GM23338 (cell line): ENCODE measurements at regions not wholly inside any gene's neighbourhood (a gene's known extent, or its start where the extent isn't known, plus 50 kb on each side); places are given as distances from the start of the nearest gene placed in this dataset.

Experiments
- ATAC-seq: fragments of 200-7000 bp; cut with Tn5 transposase; 3 replicates; pipeline ENCODE4 v1.9.1; 2020
- DNase-seq: peaks from one replicate; pipeline ENCODE4 v3.0.0-alpha.2; 2015; ENCODE audit warnings: low spot score
- H2AFZ ChIP-seq: fragments of 200-600 bp; sonication (generic); 2 replicates; pipeline ENCODE4 v1.8.0; 2016; ENCODE audit warnings: antibody characterized with exemption, mild to moderate bottlenecking, moderate library complexity
- H3F3A ChIP-seq: fragments of 200-600 bp; sonication (generic); replicated peaks from 2 replicates; pipeline ENCODE4 v1.8.0; 2017; ENCODE audit warnings: antibody characterized with exemption, mixed run types, low read depth
- H3K27ac ChIP-seq: fragments of 200-600 bp; sonication (generic); 2 replicates; pipeline ENCODE4 v1.6.1; 2016; ENCODE audit warnings: low read depth
- H3K27me3 ChIP-seq: fragments of 200-600 bp; sonication (generic); 2 replicates; pipeline ENCODE4 v1.8.0; 2016; ENCODE audit warnings: mild to moderate bottlenecking, mixed run types, moderate library complexity; ENCODE audit not compliant: insufficient read depth
- H3K36me3 ChIP-seq: fragments of 200-600 bp; sonication (generic); 2 replicates; pipeline ENCODE4 v1.8.0; 2016; ENCODE audit warnings: mild to moderate bottlenecking; ENCODE audit not compliant: insufficient read depth
- H3K4me1 ChIP-seq: fragments of 200-600 bp; sonication (generic); 2 replicates; pipeline ENCODE4 v1.8.0; 2016; ENCODE audit warnings: mild to moderate bottlenecking, moderate library complexity; ENCODE audit not compliant: insufficient read depth
- H3K4me2 ChIP-seq: fragments of 200-600 bp; sonication (generic); 2 replicates; pipeline ENCODE4 v1.7.1; 2017; ENCODE audit warnings: mixed run types
- H3K4me3 ChIP-seq: fragments of 200-600 bp; sonication (generic); 2 replicates; pipeline ENCODE4 v1.6.1; 2016; ENCODE audit warnings: mixed run types
- H3K79me2 ChIP-seq: fragments of 200-600 bp; sonication (generic); replicated peaks from 2 replicates; pipeline ENCODE4 v1.8.0; 2017; ENCODE audit warnings: mild to moderate bottlenecking; ENCODE audit not compliant: insufficient read depth
- H3K9me2 ChIP-seq: fragments of 200-600 bp; sonication (generic); 2 replicates; pipeline ENCODE4 v1.8.0; 2017; ENCODE audit not compliant: insufficient read depth
- H4K20me1 ChIP-seq: fragments of 200-600 bp; sonication (generic); replicated peaks from 2 replicates; pipeline ENCODE4 v1.8.0; 2017; ENCODE audit warnings: mild to moderate bottlenecking; ENCODE audit not compliant: insufficient read depth
- H3K27ac Mint-ChIP-seq: 2 replicates; pipeline ENCODE4 v1.8.0; 2020; ENCODE audit warnings: inconsistent platforms, mild to moderate bottlenecking, moderate library complexity, mixed read lengths
- H3K27me3 Mint-ChIP-seq: 3 replicates; pipeline ENCODE4 v1.8.0; 2022; ENCODE audit warnings: low read depth, mild to moderate bottlenecking, moderate library complexity, mixed read lengths, inconsistent platforms; ENCODE audit not compliant: insufficient read depth, poor library complexity
- H3K36me3 Mint-ChIP-seq: 3 replicates; pipeline ENCODE4 v1.8.0; 2021; ENCODE audit warnings: low read depth, mild to moderate bottlenecking, inconsistent platforms, moderate library complexity, mixed read lengths
- H3K4me1 Mint-ChIP-seq: 3 replicates; pipeline ENCODE4 v1.8.0; 2020; ENCODE audit warnings: mild to moderate bottlenecking, inconsistent platforms, mixed read lengths
- H3K4me3 Mint-ChIP-seq: 3 replicates; pipeline ENCODE4 v1.8.0; 2021; ENCODE audit warnings: moderate library complexity, mild to moderate bottlenecking, inconsistent platforms, mixed read lengths
- H3K9me3 Mint-ChIP-seq: 3 replicates; pipeline ENCODE4 v1.8.0; 2020; ENCODE audit warnings: moderate library complexity, mild to moderate bottlenecking, inconsistent platforms, mixed read lengths
- CREB1 ChIP-seq: fragments of 250-450 bp; sonication (Bioruptor Pico); IDR thresholded peaks from 2 replicates; pipeline ENCODE4 v1.5.0; 2020; ENCODE audit warnings: low read depth, mild to moderate bottlenecking, moderate library complexity
- ETS1 ChIP-seq: IDR thresholded peaks from 2 replicates; pipeline ENCODE4 v1.6.1; 2016; ENCODE audit warnings: antibody characterized with exemption
- EZH2 ChIP-seq: fragments of 200-600 bp; sonication (generic); IDR thresholded peaks from one replicate; pipeline ENCODE4 v1.8.0; 2017; ENCODE audit warnings: antibody characterized with exemption, mild to moderate bottlenecking, low read depth; ENCODE audit not compliant: unreplicated experiment
- JUNB ChIP-seq: IDR thresholded peaks from one replicate; pipeline ENCODE4 v1.6.1; 2016; ENCODE audit warnings: antibody characterized with exemption; ENCODE audit not compliant: unreplicated experiment
- POLR2AphosphoS5 ChIP-seq: IDR thresholded peaks from 2 replicates; pipeline ENCODE4 v1.6.1; 2016; ENCODE audit warnings: antibody characterized with exemption, low read depth
- STAT1 ChIP-seq: IDR thresholded peaks from one replicate; pipeline ENCODE4 v1.6.1; 2016; ENCODE audit warnings: antibody characterized with exemption; ENCODE audit not compliant: unreplicated experiment
- ZNF114 ChIP-seq: fragments of 250-450 bp; sonication (Bioruptor Pico); IDR thresholded peaks from 2 replicates; pipeline ENCODE4 v1.5.0; 2020; ENCODE audit warnings: mild to moderate bottlenecking, moderate library complexity
- ZNF331 ChIP-seq: fragments of 250-450 bp; sonication (Bioruptor Pico); IDR thresholded peaks from 2 replicates; pipeline ENCODE4 v1.5.0; 2020; ENCODE audit warnings: low read depth, mild to moderate bottlenecking, moderate library complexity
- TF ChIP-seq, protein P1 (sequence below): fragments of 250-450 bp; sonication (Bioruptor Pico); IDR thresholded peaks from 2 replicates; pipeline ENCODE4 v1.5.0; 2020; ENCODE audit warnings: mild to moderate bottlenecking, moderate library complexity
- TF ChIP-seq, protein P2 (sequence below): IDR thresholded peaks from one replicate; pipeline ENCODE4 v1.6.1; 2018; ENCODE audit warnings: antibody characterized with exemption; ENCODE audit not compliant: unreplicated experiment

DNA sequence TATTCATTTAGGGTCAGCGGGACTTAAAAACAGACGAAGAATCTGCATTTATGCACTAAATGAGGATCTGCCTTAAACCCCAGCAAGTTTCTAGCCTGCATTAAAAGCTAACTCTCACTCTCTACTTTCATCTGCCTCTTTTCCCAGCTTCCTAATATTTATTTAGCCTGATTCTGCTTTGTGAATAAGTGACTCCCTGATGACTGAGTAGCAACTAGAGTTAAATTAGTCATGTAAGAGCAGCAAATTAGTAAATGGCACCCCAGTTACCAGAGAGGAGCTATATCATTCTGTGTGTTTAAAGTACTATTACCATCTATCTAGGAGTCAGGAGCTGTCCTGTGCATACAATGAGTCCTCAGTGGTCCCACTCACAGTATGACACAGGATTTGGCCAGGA lies 391.0 kb upstream of the RORA start (continued):
- TF ChIP-seq, protein P1, sequence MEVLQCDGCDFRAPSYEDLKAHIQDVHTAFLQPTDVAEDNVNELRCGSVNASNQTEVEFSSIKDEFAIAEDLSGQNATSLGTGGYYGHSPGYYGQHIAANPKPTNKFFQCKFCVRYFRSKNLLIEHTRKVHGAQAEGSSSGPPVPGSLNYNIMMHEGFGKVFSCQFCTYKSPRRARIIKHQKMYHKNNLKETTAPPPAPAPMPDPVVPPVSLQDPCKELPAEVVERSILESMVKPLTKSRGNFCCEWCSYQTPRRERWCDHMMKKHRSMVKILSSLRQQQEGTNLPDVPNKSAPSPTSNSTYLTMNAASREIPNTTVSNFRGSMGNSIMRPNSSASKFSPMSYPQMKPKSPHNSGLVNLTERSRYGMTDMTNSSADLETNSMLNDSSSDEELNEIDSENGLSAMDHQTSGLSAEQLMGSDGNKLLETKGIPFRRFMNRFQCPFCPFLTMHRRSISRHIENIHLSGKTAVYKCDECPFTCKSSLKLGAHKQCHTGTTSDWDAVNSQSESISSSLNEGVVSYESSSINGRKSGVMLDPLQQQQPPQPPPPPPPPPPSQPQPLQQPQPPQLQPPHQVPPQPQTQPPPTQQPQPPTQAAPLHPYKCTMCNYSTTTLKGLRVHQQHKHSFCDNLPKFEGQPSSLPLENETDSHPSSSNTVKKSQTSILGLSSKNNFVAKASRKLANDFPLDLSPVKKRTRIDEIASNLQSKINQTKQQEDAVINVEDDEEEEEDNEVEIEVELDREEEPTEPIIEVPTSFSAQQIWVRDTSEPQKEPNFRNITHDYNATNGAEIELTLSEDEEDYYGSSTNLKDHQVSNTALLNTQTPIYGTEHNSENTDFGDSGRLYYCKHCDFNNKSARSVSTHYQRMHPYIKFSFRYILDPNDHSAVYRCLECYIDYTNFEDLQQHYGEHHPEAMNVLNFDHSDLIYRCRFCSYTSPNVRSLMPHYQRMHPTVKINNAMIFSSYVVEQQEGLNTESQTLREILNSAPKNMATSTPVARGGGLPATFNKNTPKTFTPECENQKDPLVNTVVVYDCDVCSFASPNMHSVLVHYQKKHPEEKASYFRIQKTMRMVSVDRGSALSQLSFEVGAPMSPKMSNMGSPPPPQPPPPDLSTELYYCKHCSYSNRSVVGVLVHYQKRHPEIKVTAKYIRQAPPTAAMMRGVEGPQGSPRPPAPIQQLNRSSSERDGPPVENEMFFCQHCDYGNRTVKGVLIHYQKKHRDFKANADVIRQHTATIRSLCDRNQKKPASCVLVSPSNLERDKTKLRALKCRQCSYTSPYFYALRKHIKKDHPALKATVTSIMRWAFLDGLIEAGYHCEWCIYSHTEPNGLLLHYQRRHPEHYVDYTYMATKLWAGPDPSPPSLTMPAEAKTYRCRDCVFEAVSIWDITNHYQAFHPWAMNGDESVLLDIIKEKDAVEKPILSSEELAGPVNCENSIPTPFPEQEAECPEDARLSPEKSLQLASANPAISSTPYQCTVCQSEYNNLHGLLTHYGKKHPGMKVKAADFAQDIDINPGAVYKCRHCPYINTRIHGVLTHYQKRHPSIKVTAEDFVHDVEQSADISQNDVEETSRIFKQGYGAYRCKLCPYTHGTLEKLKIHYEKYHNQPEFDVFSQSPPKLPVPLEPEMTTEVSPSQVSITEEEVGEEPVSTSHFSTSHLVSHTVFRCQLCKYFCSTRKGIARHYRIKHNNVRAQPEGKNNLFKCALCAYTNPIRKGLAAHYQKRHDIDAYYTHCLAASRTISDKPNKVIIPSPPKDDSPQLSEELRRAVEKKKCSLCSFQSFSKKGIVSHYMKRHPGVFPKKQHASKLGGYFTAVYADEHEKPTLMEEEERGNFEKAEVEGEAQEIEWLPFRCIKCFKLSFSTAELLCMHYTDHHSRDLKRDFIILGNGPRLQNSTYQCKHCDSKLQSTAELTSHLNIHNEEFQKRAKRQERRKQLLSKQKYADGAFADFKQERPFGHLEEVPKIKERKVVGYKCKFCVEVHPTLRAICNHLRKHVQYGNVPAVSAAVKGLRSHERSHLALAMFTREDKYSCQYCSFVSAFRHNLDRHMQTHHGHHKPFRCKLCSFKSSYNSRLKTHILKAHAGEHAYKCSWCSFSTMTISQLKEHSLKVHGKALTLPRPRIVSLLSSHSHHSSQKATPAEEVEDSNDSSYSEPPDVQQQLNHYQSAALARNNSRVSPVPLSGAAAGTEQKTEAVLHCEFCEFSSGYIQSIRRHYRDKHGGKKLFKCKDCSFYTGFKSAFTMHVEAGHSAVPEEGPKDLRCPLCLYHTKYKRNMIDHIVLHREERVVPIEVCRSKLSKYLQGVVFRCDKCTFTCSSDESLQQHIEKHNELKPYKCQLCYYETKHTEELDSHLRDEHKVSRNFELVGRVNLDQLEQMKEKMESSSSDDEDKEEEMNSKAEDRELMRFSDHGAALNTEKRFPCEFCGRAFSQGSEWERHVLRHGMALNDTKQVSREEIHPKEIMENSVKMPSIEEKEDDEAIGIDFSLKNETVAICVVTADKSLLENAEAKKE (CRISPR knock-in tag) = no peak

- DNase-seq (peak; percentile 12), ATAC-seq (no peak)
- no peak overlapping the region for H3K27ac Mint-ChIP-seq
- no peaks in the 10 kb centered on the region for H3K36me3 Mint-ChIP-seq
- no peak overlapping the region for H3K4me3 Mint-ChIP-seq
- H3K36me3 ChIP-seq = no peaks in the 10 kb centered on the region
- H3K27me3 ChIP-seq = no peaks in the 10 kb centered on the region
- no peak overlapping the region for H3K27ac ChIP-seq
- no peak overlapping the region for H2AFZ ChIP-seq
- no peaks in the 10 kb centered on the region for H3K79me2 ChIP-seq
- no peaks in the 10 kb centered on the region; the same call in 1 of the 2 replicates for H3K9me2 ChIP-seq
- H3K9me3 Mint-ChIP-seq = peaks cover 6% of the 10 kb centered on the region; the same call in 2 of the 3 replicates
- H4K20me1 ChIP-seq = no peaks in the 10 kb centered on the region
- no peak overlapping the region for H3K4me2 ChIP-seq
- no peaks in the 10 kb centered on the region for H3K27me3 Mint-ChIP-seq
- H3F3A ChIP-seq = no peaks in the 10 kb centered on the region
- no peaks in the 10 kb centered on the region for H3K4me1 Mint-ChIP-seq
- H3K4me3 ChIP-seq = no peak overlapping the region
- H3K4me1 ChIP-seq = no peaks in the 10 kb centered on the region
- no peak for TF ChIP-seq ZNF114
- TF ChIP-seq, protein P2, sequence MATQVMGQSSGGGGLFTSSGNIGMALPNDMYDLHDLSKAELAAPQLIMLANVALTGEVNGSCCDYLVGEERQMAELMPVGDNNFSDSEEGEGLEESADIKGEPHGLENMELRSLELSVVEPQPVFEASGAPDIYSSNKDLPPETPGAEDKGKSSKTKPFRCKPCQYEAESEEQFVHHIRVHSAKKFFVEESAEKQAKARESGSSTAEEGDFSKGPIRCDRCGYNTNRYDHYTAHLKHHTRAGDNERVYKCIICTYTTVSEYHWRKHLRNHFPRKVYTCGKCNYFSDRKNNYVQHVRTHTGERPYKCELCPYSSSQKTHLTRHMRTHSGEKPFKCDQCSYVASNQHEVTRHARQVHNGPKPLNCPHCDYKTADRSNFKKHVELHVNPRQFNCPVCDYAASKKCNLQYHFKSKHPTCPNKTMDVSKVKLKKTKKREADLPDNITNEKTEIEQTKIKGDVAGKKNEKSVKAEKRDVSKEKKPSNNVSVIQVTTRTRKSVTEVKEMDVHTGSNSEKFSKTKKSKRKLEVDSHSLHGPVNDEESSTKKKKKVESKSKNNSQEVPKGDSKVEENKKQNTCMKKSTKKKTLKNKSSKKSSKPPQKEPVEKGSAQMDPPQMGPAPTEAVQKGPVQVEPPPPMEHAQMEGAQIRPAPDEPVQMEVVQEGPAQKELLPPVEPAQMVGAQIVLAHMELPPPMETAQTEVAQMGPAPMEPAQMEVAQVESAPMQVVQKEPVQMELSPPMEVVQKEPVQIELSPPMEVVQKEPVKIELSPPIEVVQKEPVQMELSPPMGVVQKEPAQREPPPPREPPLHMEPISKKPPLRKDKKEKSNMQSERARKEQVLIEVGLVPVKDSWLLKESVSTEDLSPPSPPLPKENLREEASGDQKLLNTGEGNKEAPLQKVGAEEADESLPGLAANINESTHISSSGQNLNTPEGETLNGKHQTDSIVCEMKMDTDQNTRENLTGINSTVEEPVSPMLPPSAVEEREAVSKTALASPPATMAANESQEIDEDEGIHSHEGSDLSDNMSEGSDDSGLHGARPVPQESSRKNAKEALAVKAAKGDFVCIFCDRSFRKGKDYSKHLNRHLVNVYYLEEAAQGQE = no peak
- TF ChIP-seq ETS1 = no peak
- TF ChIP-seq STAT1 = no peak
- no peak for TF ChIP-seq ZNF331 (CRISPR knock-in tag)
- TF ChIP-seq POLR2AphosphoS5 = no peak
- TF ChIP-seq EZH2 = no peak
- no peak for TF ChIP-seq JUNB
- no peak for TF ChIP-seq CREB1
Measured at GRCh38 chr15:61613729-61614128, 384.6 kb upstream of the RORA start.
